ENCODE measurements at regions not wholly inside any gene's neighbourhood (a gene's known extent, or its start where the extent isn't known, plus 50 kb on each side); places are given as distances from the start of the nearest gene placed in this dataset.
A peak's percentile ranks its signal among the peaks of the same experiment; 100 is the strongest.

GRCh38 chr10:3248526-3249306 is 76.1 kb upstream of the PITRM1 start:
- Histone ChIP-seq H3K9ac (ENCODE audit: low read length) (no peak overlapping the region), H3K79me2 (ENCODE audit: low read length) (no peaks in the 10 kb centered on the region), H4K20me1 (ENCODE audit: insufficient read depth, low read depth, low read length) (no peaks in the 10 kb centered on the region), H2AFZ (ENCODE audit: low read length) (no peak overlapping the region), H3K27me3 (ENCODE audit: low read length) (no peaks in the 10 kb centered on the region), H3K9me3 (ENCODE audit: low read length) (no peaks in the 10 kb centered on the region), H3K4me1 (ENCODE audit: low read length) (no peaks in the 10 kb centered on the region), H3K27ac (ENCODE audit: low read length) (no peak overlapping the region), H3K4me3 (ENCODE audit: low read length) (no peak overlapping the region), H3K36me3 (ENCODE audit: insufficient read depth, low read length) (no peaks in the 10 kb centered on the region), H3K9me2 (replicated peaks; ENCODE audit: insufficient read depth, low read length) (no peaks in the 10 kb centered on the region), H3K4me2 (ENCODE audit: low read depth, low read length, poor library complexity, severe bottlenecking) (no peak overlapping the region)
- no peak for DNase-seq

GRCh38 chr10:3245395-3245794 is 72.8 kb upstream of the PITRM1 start:
- Histone ChIP-seq H3K79me2 (ENCODE audit: low read length) (no peaks in the 10 kb centered on the region), H4K20me1 (ENCODE audit: insufficient read depth, low read depth, low read length) (no peaks in the 10 kb centered on the region), H2AFZ (ENCODE audit: low read length) (no peak overlapping the region), H3K27ac (ENCODE audit: low read length) (no peak overlapping the region), H3K27me3 (ENCODE audit: low read length) (no peaks in the 10 kb centered on the region), H3K4me1 (ENCODE audit: low read length) (no peaks in the 10 kb centered on the region), H3K4me2 (ENCODE audit: low read depth, low read length, poor library complexity, severe bottlenecking) (no peak overlapping the region), H3K4me3 (ENCODE audit: low read length) (no peak overlapping the region), H3K36me3 (ENCODE audit: insufficient read depth, low read length) (no peaks in the 10 kb centered on the region), H3K9ac (ENCODE audit: low read length) (no peak overlapping the region), H3K9me3 (ENCODE audit: low read length) (no peaks in the 10 kb centered on the region), H3K9me2 (replicated peaks; ENCODE audit: insufficient read depth, low read length) (no peaks in the 10 kb centered on the region)
- DNase-seq = no peak

GRCh38 chr10:3241967-3242650 is 69.5 kb upstream of the PITRM1 start:
- Histone ChIP-seq H2AFZ (ENCODE audit: low read length) (no peak overlapping the region), H3K4me2 (ENCODE audit: low read depth, low read length, poor library complexity, severe bottlenecking) (no peak overlapping the region), H3K9me2 (replicated peaks; ENCODE audit: insufficient read depth, low read length) (no peaks in the 10 kb centered on the region), H3K27ac (ENCODE audit: low read length) (no peak overlapping the region), H3K4me3 (ENCODE audit: low read length) (no peak overlapping the region), H3K9ac (ENCODE audit: low read length) (no peak overlapping the region), H4K20me1 (ENCODE audit: insufficient read depth, low read depth, low read length) (no peaks in the 10 kb centered on the region), H3K79me2 (ENCODE audit: low read length) (no peaks in the 10 kb centered on the region), H3K4me1 (ENCODE audit: low read length) (no peaks in the 10 kb centered on the region), H3K27me3 (ENCODE audit: low read length) (no peaks in the 10 kb centered on the region), H3K36me3 (ENCODE audit: insufficient read depth, low read length) (no peaks in the 10 kb centered on the region), H3K9me3 (ENCODE audit: low read length) (no peaks in the 10 kb centered on the region)
- no peak for DNase-seq

- H3K9me2 ChIP-seq (replicated peaks; ENCODE audit: insufficient read depth, low read length) = no peaks in the 10 kb centered on the region
- H3K4me3 ChIP-seq (ENCODE audit: low read length) = no peak overlapping the region
- no peak overlapping the region for H3K27ac ChIP-seq (ENCODE audit: low read length)
- H2AFZ ChIP-seq (ENCODE audit: low read length) = no peak overlapping the region
- no peak overlapping the region for H3K4me2 ChIP-seq (ENCODE audit: low read depth, low read length, poor library complexity, severe bottlenecking)
- H3K9ac ChIP-seq (ENCODE audit: low read length) = no peak overlapping the region
- H4K20me1 ChIP-seq (ENCODE audit: insufficient read depth, low read depth, low read length) = no peaks in the 10 kb centered on the region
- H3K27me3 ChIP-seq (ENCODE audit: low read length) = no peaks in the 10 kb centered on the region
- H3K36me3 ChIP-seq (ENCODE audit: insufficient read depth, low read length) = no peaks in the 10 kb centered on the region
- H3K4me1 ChIP-seq (ENCODE audit: low read length) = no peaks in the 10 kb centered on the region
- H3K79me2 ChIP-seq (ENCODE audit: low read length) = no peaks in the 10 kb centered on the region
- no peak for DNase-seq
- no peaks in the 10 kb centered on the region for H3K9me3 ChIP-seq (ENCODE audit: low read length)
These were observed 68.8 kb upstream of the PITRM1 start for GRCh38 chr10:3241274-3241921.

GRCh38 chr10:3239920-3240894 is 67.6 kb upstream of the PITRM1 start:
- Histone ChIP-seq H3K9ac (ENCODE audit: low read length) (no peak overlapping the region), H3K9me2 (replicated peaks; ENCODE audit: insufficient read depth, low read length) (no peaks in the 10 kb centered on the region), H3K79me2 (ENCODE audit: low read length) (no peaks in the 10 kb centered on the region), H3K4me1 (ENCODE audit: low read length) (no peaks in the 10 kb centered on the region), H4K20me1 (ENCODE audit: insufficient read depth, low read depth, low read length) (no peaks in the 10 kb centered on the region), H3K9me3 (ENCODE audit: low read length) (no peaks in the 10 kb centered on the region), H3K27me3 (ENCODE audit: low read length) (no peaks in the 10 kb centered on the region), H2AFZ (ENCODE audit: low read length) (no peak overlapping the region), H3K4me2 (ENCODE audit: low read depth, low read length, poor library complexity, severe bottlenecking) (no peak overlapping the region), H3K4me3 (ENCODE audit: low read length) (no peak overlapping the region), H3K36me3 (ENCODE audit: insufficient read depth, low read length) (no peaks in the 10 kb centered on the region), H3K27ac (ENCODE audit: low read length) (no peak overlapping the region)
- no peak for DNase-seq

- Histone ChIP-seq H2AFZ (ENCODE audit: low read length) (no peak overlapping the region), H4K20me1 (ENCODE audit: insufficient read depth, low read depth, low read length) (no peaks in the 10 kb centered on the region), H3K4me3 (ENCODE audit: low read length) (no peak overlapping the region), H3K36me3 (ENCODE audit: insufficient read depth, low read length) (no peaks in the 10 kb centered on the region), H3K9ac (ENCODE audit: low read length) (no peak overlapping the region), H3K27me3 (ENCODE audit: low read length) (no peaks in the 10 kb centered on the region), H3K4me2 (ENCODE audit: low read depth, low read length, poor library complexity, severe bottlenecking) (no peak overlapping the region), H3K27ac (ENCODE audit: low read length) (no peak overlapping the region), H3K79me2 (ENCODE audit: low read length) (no peaks in the 10 kb centered on the region), H3K9me2 (replicated peaks; ENCODE audit: insufficient read depth, low read length) (no peaks in the 10 kb centered on the region), H3K4me1 (ENCODE audit: low read length) (no peaks in the 10 kb centered on the region), H3K9me3 (ENCODE audit: low read length) (no peaks in the 10 kb centered on the region)
- peak; percentile 63 for DNase-seq
These were observed 66.7 kb upstream of the PITRM1 start for GRCh38 chr10:3239066-3239919.

GRCh38 chr10:3238115-3238871 is 65.7 kb upstream of the PITRM1 start:
- H3K9ac ChIP-seq (ENCODE audit: low read length) = no peak overlapping the region
- no peaks in the 10 kb centered on the region for H3K9me2 ChIP-seq (replicated peaks; ENCODE audit: insufficient read depth, low read length)
- no peak overlapping the region for H3K4me3 ChIP-seq (ENCODE audit: low read length)
- no peak for DNase-seq
- no peaks in the 10 kb centered on the region for H3K36me3 ChIP-seq (ENCODE audit: insufficient read depth, low read length)
- no peaks in the 10 kb centered on the region for H3K79me2 ChIP-seq (ENCODE audit: low read length)
- no peak overlapping the region for H3K4me2 ChIP-seq (ENCODE audit: low read depth, low read length, poor library complexity, severe bottlenecking)
- no peaks in the 10 kb centered on the region for H3K4me1 ChIP-seq (ENCODE audit: low read length)
- no peaks in the 10 kb centered on the region for H4K20me1 ChIP-seq (ENCODE audit: insufficient read depth, low read depth, low read length)
- H3K9me3 ChIP-seq (ENCODE audit: low read length) = no peaks in the 10 kb centered on the region
- no peaks in the 10 kb centered on the region for H3K27me3 ChIP-seq (ENCODE audit: low read length)
- H3K27ac ChIP-seq (ENCODE audit: low read length) = no peak overlapping the region
- no peak overlapping the region for H2AFZ ChIP-seq (ENCODE audit: low read length)

All from Karpas-422 (cell line).